Thyroid gland (tissue), 4 donors: ENCODE measurements at regions not wholly inside any gene's neighbourhood (a gene's known extent, or its start where the extent isn't known, plus 50 kb on each side); places are given as distances from the start of the nearest gene placed in this dataset.

ENCODE experiments used
- DNase-seq, 2 donors: peaks; one replicate each; pipeline ENCODE4 v3.0.0-alpha.2; 2019
- H3K27ac ChIP-seq, 3 donors: fragments of 200-600 bp; sonication (generic); 1 replicate in 2 of 3; 2 replicates in 1 of 3; pipeline ENCODE4 v1.5.1; 2016 to 2019; ENCODE audit warnings: mild to moderate bottlenecking in 1 of 3, moderate library complexity in 1 of 3
- H3K27me3 ChIP-seq: fragments of 200-600 bp; sonication (generic); one replicate; pipeline ENCODE4 v1.5.1; 2019
- H3K36me3 ChIP-seq, 2 donors: fragments of 200-600 bp; sonication (generic); one replicate each; pipeline ENCODE4 v1.5.1; 2016 to 2019
- H3K4me1 ChIP-seq, 2 donors: fragments of 200-600 bp; sonication (generic); one replicate each; pipeline ENCODE4 v1.5.1; 2017 to 2019
- H3K4me3 ChIP-seq, 3 donors: fragments of 200-600 bp; sonication (generic); replicated peaks in 1 of 3; 1 replicate in 2 of 3; 2 replicates in 1 of 3; pipeline ENCODE4 v1.5.1; 2016; ENCODE audit warnings: mild to moderate bottlenecking in 1 of 3
- H3K9me3 ChIP-seq: fragments of 200-600 bp; sonication (generic); one replicate; pipeline ENCODE4 v1.5.1; 2017
- POLR2A ChIP-seq, 2 donors: fragments of 450-650 bp; IDR thresholded peaks; one replicate each; pipeline ENCODE4 v1.6.1; 2017; ENCODE audit warnings: antibody characterized with exemption in 2 of 2, mild to moderate bottlenecking in 2 of 2, moderate library complexity in 1 of 2
- WGBS, 2 donors: methylation state at CpG; one replicate each; pipeline ENCODE4 v1.1.5; 2017; 5-methylcytosine and 5-hydroxymethylcytosine counted together
- intact Hi-C: fragments of 100-400 bp; cut with DNase I; formaldehyde crosslinking; loops from one replicate; pipeline ENCODE4 v1.15.1; 2023
- TF ChIP-seq, protein P1 (sequence below), 6 experiments: fragments of 200-600 bp in 3 of 6; fragments of 450-650 bp in 3 of 6; sonication (generic) in 3 of 6; IDR thresholded peaks; one replicate each; pipeline ENCODE4 v1.5.1; 2016 to 2019; ENCODE audit warnings: antibody characterized with exemption in 6 of 6, mild to moderate bottlenecking in 2 of 6, inconsistent platforms in 1 of 6, moderate library complexity in 1 of 6

GRCh38 chr1:19577561-19577960 lies 66.5 kb upstream of the NBL1 start:
- Histone ChIP-seq H3K4me1 (peaks cover 0 to 7% of the 10 kb centered on the region in 2 donors), H3K27me3 (no peaks in the 10 kb centered on the region), H3K9me3 (no peaks in the 10 kb centered on the region), H3K4me3 (no peak overlapping the region), H3K36me3 (no peaks in the 10 kb centered on the region), H3K27ac (no peak overlapping the region)
- intact Hi-C loops = no loop called here
- 87 to 92% methylated on average over 3 of the region's 3 CpGs for WGBS, 2 donors
- no peak for DNase-seq
- TF ChIP-seq, protein P1, sequence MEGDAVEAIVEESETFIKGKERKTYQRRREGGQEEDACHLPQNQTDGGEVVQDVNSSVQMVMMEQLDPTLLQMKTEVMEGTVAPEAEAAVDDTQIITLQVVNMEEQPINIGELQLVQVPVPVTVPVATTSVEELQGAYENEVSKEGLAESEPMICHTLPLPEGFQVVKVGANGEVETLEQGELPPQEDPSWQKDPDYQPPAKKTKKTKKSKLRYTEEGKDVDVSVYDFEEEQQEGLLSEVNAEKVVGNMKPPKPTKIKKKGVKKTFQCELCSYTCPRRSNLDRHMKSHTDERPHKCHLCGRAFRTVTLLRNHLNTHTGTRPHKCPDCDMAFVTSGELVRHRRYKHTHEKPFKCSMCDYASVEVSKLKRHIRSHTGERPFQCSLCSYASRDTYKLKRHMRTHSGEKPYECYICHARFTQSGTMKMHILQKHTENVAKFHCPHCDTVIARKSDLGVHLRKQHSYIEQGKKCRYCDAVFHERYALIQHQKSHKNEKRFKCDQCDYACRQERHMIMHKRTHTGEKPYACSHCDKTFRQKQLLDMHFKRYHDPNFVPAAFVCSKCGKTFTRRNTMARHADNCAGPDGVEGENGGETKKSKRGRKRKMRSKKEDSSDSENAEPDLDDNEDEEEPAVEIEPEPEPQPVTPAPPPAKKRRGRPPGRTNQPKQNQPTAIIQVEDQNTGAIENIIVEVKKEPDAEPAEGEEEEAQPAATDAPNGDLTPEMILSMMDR (IDR thresholded peaks at IDR 0.05) = no peak

DNA sequence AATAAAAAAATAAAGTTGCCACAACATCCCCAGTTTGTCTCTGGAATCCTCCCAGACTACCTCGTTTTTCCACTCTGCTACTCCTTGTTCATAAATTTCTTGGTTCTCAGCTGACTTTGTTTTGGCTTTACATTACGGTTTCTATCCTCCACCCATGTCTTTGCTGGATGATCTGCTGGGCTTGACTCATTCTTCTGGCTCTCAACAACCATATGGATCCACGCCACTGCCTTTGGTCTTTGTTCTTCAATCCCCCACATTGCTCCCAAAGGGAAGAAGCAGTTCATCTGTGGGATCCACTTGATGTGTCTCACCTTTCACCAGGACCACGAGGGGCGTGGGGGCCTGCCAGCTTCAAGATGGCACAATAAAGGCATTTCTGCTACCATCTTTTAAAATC lies 67.1 kb upstream of the NBL1 start:
- WGBS, 2 donors = 55 to 81% methylated on average over 5 of the region's 5 CpGs
- Histone ChIP-seq H3K4me1 (peaks cover 0 to 2% of the 10 kb centered on the region in 2 donors), H3K4me3 (no peak overlapping the region), H3K36me3 (no peaks in the 10 kb centered on the region), H3K27ac (no peak overlapping the region), H3K27me3 (no peaks in the 10 kb centered on the region), H3K9me3 (no peaks in the 10 kb centered on the region)
- TF ChIP-seq POLR2A (IDR thresholded peaks at IDR 0.05) = no peak
- TF ChIP-seq, protein P1 (IDR thresholded peaks at IDR 0.05) = no peak
- no peak for DNase-seq
- intact Hi-C loops = no loop called here

- WGBS, 2 donors = 96 to 98% methylated on average over 3 of the region's 3 CpGs
- no peak for DNase-seq
- Histone ChIP-seq H3K27me3 (no peaks in the 10 kb centered on the region), H3K4me3 (no peak overlapping the region), H3K4me1 (no peaks in the 10 kb centered on the region), H3K9me3 (no peaks in the 10 kb centered on the region), H3K27ac (no peak overlapping the region), H3K36me3 (no peaks in the 10 kb centered on the region)
- TF ChIP-seq, protein P1 (IDR thresholded peaks at IDR 0.05) = no peak
- TF ChIP-seq POLR2A (IDR thresholded peaks at IDR 0.05) = no peak
- intact Hi-C loops = no loop called here
Measured at GRCh38 chr1:19569786-19570185, 74.3 kb upstream of the NBL1 start.

GRCh38 chr1:19567041-19567440 lies 77.1 kb upstream of the NBL1 start:
- Histone ChIP-seq H3K4me1 (peaks cover 5 to 11% of the 10 kb centered on the region in 2 donors), H3K4me3 (no peak overlapping the region), H3K27me3 (no peaks in the 10 kb centered on the region), H3K9me3 (no peaks in the 10 kb centered on the region), H3K36me3 (no peaks in the 10 kb centered on the region), H3K27ac (no peak overlapping the region)
- 89 to 96% methylated on average over 4 of the region's 4 CpGs for WGBS, 2 donors
- no peak for DNase-seq
- intact Hi-C loops = no loop called here
- TF ChIP-seq POLR2A (IDR thresholded peaks at IDR 0.05) = no peak
- TF ChIP-seq, protein P1 (IDR thresholded peaks at IDR 0.05) = no peak

GRCh38 chr1:19564366-19564765 lies 79.0 kb upstream of the CAPZB start:
- TF ChIP-seq, protein P1 (IDR thresholded peaks at IDR 0.05) = no peak
- no peak for TF ChIP-seq POLR2A (IDR thresholded peaks at IDR 0.05)
- Histone ChIP-seq H3K27me3 (no peaks in the 10 kb centered on the region), H3K27ac (peak overlapping the region in 1 of 3 donors; percentile 41), H3K4me3 (no peak overlapping the region), H3K36me3 (no peaks in the 10 kb centered on the region), H3K4me1 (peaks cover 5 to 11% of the 10 kb centered on the region in 2 donors), H3K9me3 (no peaks in the 10 kb centered on the region)
- DNase-seq = no peak
- intact Hi-C loops = no loop called here
- WGBS, 2 donors = 77 to 78% methylated on average over 5 of the region's 5 CpGs
